Lower leg skin (tissue), 3 donors: ENCODE measurements at regions not wholly inside any gene's neighbourhood (a gene's known extent, or its start where the extent isn't known, plus 50 kb on each side); places are given as distances from the start of the nearest gene placed in this dataset.

Source experiments
- CTCF ChIP-seq, 3 donors: fragments of 450-650 bp; IDR thresholded peaks; one replicate each; pipeline ENCODE4 v1.5.1; 2016; ENCODE audit warnings: antibody characterized with exemption in 3 of 3, mild to moderate bottlenecking in 3 of 3, moderate library complexity in 2 of 3
- POLR2A ChIP-seq, 2 donors: fragments of 450-650 bp; IDR thresholded peaks; one replicate each; pipeline ENCODE4 v1.6.1; 2016 to 2017; ENCODE audit warnings: antibody characterized with exemption in 2 of 2, mild to moderate bottlenecking in 1 of 2, moderate library complexity in 1 of 2

- TF ChIP-seq CTCF (IDR thresholded peaks at IDR 0.05) (no peak), POLR2A (IDR thresholded peaks at IDR 0.05) (no peak)
Observed at GRCh38 chr10:44792119-44792775, 118.9 kb upstream of the TMEM72 start.
